Neural progenitor cell (in vitro differentiated cells): ENCODE measurements at regions not wholly inside any gene's neighbourhood (a gene's known extent, or its start where the extent isn't known, plus 50 kb on each side); places are given as distances from the start of the nearest gene placed in this dataset.

Experiments used
- EZH2 ChIP-seq: fragments of 200-600 bp; sonication (generic); IDR thresholded peaks from 2 replicates; pipeline ENCODE4 v1.6.1; 2017; ENCODE audit warnings: antibody characterized with exemption, mild to moderate bottlenecking, moderate library complexity
- EZH2phosphoT487 ChIP-seq: fragments of 200-600 bp; sonication (generic); IDR thresholded peaks from 2 replicates; pipeline ENCODE4 v1.6.1; 2017; ENCODE audit warnings: antibody characterized with exemption
- TF ChIP-seq, protein P1 (sequence below): fragments of 200-600 bp; sonication (generic); IDR thresholded peaks from 2 replicates; pipeline ENCODE4 v1.5.1; 2017; ENCODE audit warnings: antibody characterized with exemption, mild to moderate bottlenecking

DNA sequence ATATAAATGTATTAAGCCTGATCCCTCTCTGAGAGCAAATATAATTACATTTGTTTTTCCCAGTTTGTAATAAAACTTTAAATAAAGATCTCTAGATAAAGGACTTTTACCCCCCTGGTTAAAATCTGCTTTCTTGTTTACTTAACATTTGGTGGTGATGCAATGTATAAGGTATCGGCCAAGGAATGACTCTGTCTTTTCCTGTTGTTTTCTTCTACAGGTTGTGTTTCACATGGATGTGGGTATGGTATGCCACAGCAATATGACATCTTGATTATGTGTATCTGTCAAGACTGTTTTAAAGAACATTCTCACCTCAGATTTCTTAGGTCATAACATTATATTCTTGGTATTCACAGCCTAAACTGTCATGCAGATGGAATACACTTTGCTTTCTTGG lies 210.6 kb upstream of the NOVA1 start:
- TF ChIP-seq, protein P1, sequence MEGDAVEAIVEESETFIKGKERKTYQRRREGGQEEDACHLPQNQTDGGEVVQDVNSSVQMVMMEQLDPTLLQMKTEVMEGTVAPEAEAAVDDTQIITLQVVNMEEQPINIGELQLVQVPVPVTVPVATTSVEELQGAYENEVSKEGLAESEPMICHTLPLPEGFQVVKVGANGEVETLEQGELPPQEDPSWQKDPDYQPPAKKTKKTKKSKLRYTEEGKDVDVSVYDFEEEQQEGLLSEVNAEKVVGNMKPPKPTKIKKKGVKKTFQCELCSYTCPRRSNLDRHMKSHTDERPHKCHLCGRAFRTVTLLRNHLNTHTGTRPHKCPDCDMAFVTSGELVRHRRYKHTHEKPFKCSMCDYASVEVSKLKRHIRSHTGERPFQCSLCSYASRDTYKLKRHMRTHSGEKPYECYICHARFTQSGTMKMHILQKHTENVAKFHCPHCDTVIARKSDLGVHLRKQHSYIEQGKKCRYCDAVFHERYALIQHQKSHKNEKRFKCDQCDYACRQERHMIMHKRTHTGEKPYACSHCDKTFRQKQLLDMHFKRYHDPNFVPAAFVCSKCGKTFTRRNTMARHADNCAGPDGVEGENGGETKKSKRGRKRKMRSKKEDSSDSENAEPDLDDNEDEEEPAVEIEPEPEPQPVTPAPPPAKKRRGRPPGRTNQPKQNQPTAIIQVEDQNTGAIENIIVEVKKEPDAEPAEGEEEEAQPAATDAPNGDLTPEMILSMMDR: no peak
- TF ChIP-seq EZH2 (no peak), EZH2phosphoT487 (no peak)
